Testis (tissue), 2 donors: ENCODE measurements at regions not wholly inside any gene's neighbourhood (a gene's known extent, or its start where the extent isn't known, plus 50 kb on each side); places are given as distances from the start of the nearest gene placed in this dataset.

Source experiments
- DNase-seq: peaks from one replicate; pipeline ENCODE4 v3.0.0-alpha.2; 2019
- H3K27ac ChIP-seq, 2 donors: fragments of 200-600 bp; sonication (generic); one replicate each; pipeline ENCODE4 v1.5.1; 2019
- H3K27me3 ChIP-seq: fragments of 200-600 bp; sonication (generic); one replicate; pipeline ENCODE4 v1.5.1; 2019
- H3K36me3 ChIP-seq: fragments of 200-600 bp; sonication (generic); one replicate; pipeline ENCODE4 v1.5.1; 2017; ENCODE audit warnings: low read depth; ENCODE audit errors: missing control alignments
- H3K4me1 ChIP-seq: fragments of 200-600 bp; sonication (generic); one replicate; pipeline ENCODE4 v1.5.1; 2019
- H3K4me3 ChIP-seq, 2 donors: fragments of 200-600 bp; sonication (generic); one replicate each; pipeline ENCODE4 v1.5.1; 2017 to 2019
- H3K9me3 ChIP-seq: fragments of 200-600 bp; sonication (generic); one replicate; pipeline ENCODE4 v1.5.1; 2017
- POLR2A ChIP-seq: fragments of 450-650 bp; IDR thresholded peaks from one replicate; pipeline ENCODE4 v1.6.1; 2017; ENCODE audit warnings: antibody characterized with exemption, mild to moderate bottlenecking, moderate library complexity
- WGBS, 2 donors: methylation state at CpG; one replicate each; pipeline ENCODE4 v1.1.5; 2018; 5-methylcytosine and 5-hydroxymethylcytosine counted together
- intact Hi-C: fragments of 100-400 bp; cut with DNase I; formaldehyde crosslinking; loops from one replicate; pipeline ENCODE4 v1.15.1; 2023; ENCODE audit warnings: low total_unique reads
- TF ChIP-seq, protein P1 (sequence below), 3 experiments: fragments of 450-650 bp in 2 of 3; fragments of 200-600 bp in 1 of 3; sonication (generic) in 1 of 3; IDR thresholded peaks; one replicate each; pipeline ENCODE4 v1.5.1; 2016 to 2019; ENCODE audit warnings: antibody characterized with exemption in 3 of 3, mild to moderate bottlenecking in 2 of 3, moderate library complexity in 1 of 3

DNA sequence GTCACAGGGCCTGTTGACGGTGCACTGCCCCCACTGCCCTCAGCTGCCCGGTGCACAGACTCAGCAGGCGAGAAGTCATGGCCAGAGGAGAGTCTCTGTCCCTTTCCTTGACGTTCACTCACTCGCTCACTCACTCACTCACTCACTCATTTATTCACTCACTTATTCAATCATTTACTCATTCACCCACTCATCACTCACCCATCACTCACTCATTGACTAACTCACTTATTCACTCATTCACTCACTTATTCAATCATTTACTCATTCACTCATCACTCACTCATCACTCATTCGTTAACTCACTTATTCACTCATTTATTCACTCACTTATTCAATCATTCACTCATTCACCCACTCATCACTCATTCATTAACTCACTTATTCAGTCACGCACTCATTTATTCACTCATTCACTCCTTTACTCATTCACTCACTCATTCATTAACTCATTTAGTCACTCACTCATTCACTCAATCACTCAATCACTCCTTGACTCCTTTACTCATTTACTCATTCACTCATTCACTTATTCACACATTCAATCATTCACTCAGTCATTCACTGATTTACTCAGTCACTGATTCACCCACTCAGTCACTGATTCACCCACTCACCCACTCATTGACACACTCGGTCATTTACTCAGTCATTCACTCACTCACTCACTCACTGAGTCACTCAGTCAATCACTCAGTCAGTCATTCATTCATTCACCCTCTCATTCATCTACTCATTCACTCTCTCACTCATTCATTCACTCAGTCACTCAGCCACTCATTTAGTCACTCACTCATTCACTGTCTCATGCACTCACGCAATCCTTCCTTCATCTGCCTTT is 1193.5 kb downstream of the BRD1 start:
- Histone ChIP-seq H3K27ac (no peak overlapping the region), H3K27me3 (no peaks in the 10 kb centered on the region), H3K4me1 (no peaks in the 10 kb centered on the region), H3K9me3 (no peaks in the 10 kb centered on the region), H3K36me3 (no peaks in the 10 kb centered on the region), H3K4me3 (no peak overlapping the region)
- DNase-seq: no peak
- TF ChIP-seq, protein P1, sequence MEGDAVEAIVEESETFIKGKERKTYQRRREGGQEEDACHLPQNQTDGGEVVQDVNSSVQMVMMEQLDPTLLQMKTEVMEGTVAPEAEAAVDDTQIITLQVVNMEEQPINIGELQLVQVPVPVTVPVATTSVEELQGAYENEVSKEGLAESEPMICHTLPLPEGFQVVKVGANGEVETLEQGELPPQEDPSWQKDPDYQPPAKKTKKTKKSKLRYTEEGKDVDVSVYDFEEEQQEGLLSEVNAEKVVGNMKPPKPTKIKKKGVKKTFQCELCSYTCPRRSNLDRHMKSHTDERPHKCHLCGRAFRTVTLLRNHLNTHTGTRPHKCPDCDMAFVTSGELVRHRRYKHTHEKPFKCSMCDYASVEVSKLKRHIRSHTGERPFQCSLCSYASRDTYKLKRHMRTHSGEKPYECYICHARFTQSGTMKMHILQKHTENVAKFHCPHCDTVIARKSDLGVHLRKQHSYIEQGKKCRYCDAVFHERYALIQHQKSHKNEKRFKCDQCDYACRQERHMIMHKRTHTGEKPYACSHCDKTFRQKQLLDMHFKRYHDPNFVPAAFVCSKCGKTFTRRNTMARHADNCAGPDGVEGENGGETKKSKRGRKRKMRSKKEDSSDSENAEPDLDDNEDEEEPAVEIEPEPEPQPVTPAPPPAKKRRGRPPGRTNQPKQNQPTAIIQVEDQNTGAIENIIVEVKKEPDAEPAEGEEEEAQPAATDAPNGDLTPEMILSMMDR (IDR thresholded peaks at IDR 0.05): no peak
- TF ChIP-seq POLR2A: no peak
- intact Hi-C loops: no loop called here
- 85 to 89% methylated on average over 9 of the region's 9 CpGs for WGBS, 2 donors

DNA sequence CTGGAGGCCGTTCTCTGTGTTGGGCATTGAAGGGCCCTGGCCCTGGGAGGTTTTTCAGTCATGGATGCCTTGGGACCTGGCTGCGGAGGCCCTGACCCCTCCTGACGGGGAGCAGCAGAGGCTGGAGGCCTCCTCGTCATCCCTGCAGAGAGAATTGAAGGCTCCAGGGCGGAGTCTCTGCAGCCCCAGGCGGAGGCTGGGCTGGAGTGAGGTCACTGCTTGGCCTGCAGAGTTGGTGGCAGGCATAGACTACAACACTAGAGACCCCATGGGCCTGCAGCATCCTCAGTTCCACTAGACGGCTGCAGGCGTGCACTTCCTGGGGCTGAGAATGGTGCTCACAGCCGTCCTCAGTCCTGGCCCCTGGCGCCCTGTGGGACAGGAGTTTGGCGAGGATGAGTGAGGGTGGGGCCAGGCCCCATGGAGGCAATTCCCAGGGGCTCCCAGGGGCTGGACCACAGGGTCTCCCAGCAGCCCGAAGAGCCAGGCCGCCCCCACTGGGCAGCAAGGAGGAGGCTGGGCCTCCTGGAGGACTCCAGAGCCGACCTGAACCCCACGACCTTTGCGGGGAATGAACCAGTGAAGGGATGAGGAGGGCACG is 1194.9 kb downstream of the BRD1 start:
- 87 to 90% methylated on average over 11 to 17 of the region's 17 CpGs for WGBS, 2 donors
- intact Hi-C loops: no loop called here
- Histone ChIP-seq H3K4me3 (no peak overlapping the region), H3K36me3 (no peaks in the 10 kb centered on the region), H3K27me3 (no peaks in the 10 kb centered on the region), H3K9me3 (no peaks in the 10 kb centered on the region), H3K27ac (no peak overlapping the region), H3K4me1 (no peaks in the 10 kb centered on the region)
- TF ChIP-seq POLR2A: no peak
- TF ChIP-seq, protein P1 (IDR thresholded peaks at IDR 0.05): no peak
- DNase-seq: no peak

- TF ChIP-seq, protein P1 (IDR thresholded peaks at IDR 0.05): no peak
- no peak for TF ChIP-seq POLR2A
- Histone ChIP-seq H3K27me3 (no peaks in the 10 kb centered on the region), H3K9me3 (no peaks in the 10 kb centered on the region), H3K27ac (no peak overlapping the region), H3K4me1 (no peaks in the 10 kb centered on the region), H3K36me3 (no peaks in the 10 kb centered on the region), H3K4me3 (no peak overlapping the region)
- 77 to 85% methylated on average over 16 to 29 of the region's 29 CpGs for WGBS, 2 donors
- intact Hi-C loops: no loop called here
- DNase-seq: no peak
Observed at GRCh38 chr22:48631288-48631863, 1196.3 kb downstream of the BRD1 start.

GRCh38 chr22:48630848-48631247 is 1196.8 kb downstream of the BRD1 start:
- intact Hi-C loops: no loop called here
- no peak overlapping the region for H3K4me3 ChIP-seq
- no peak overlapping the region for H3K27ac ChIP-seq
- 83 to 90% methylated on average over 3 to 5 of the region's 17 CpGs for WGBS, 2 donors
- TF ChIP-seq, protein P1 (IDR thresholded peaks at IDR 0.05): no peak
- TF ChIP-seq POLR2A: no peak
- no peaks in the 10 kb centered on the region for H3K36me3 ChIP-seq
- no peaks in the 10 kb centered on the region for H3K27me3 ChIP-seq
- no peaks in the 10 kb centered on the region for H3K9me3 ChIP-seq
- no peaks in the 10 kb centered on the region for H3K4me1 ChIP-seq
- no peak for DNase-seq
